Peyer's patch (tissue), 4 donors: ENCODE measurements at regions not wholly inside any gene's neighbourhood (a gene's known extent, or its start where the extent isn't known, plus 50 kb on each side); places are given as distances from the start of the nearest gene placed in this dataset.

Experiments
- DNase-seq, 3 donors: peaks; one replicate each; pipeline ENCODE4 v3.0.0-alpha.2; 2017 to 2019
- H3K27ac ChIP-seq, 4 donors: fragments of 200-600 bp; sonication (generic); one replicate each; pipeline ENCODE4 v1.5.1; 2016 to 2019
- H3K27me3 ChIP-seq, 2 donors: fragments of 200-600 bp; sonication (generic); one replicate each; pipeline ENCODE4 v1.5.1; 2019
- H3K36me3 ChIP-seq, 3 donors: fragments of 200-600 bp; sonication (generic); one replicate each; pipeline ENCODE4 v1.5.1; 2016 to 2019
- H3K4me1 ChIP-seq, 4 donors: fragments of 200-600 bp; sonication (generic); one replicate each; pipeline ENCODE4 v1.5.1; 2016 to 2019
- H3K4me3 ChIP-seq, 4 donors: fragments of 200-600 bp; sonication (generic); 1 replicate in 3 of 4; 2 replicates in 1 of 4; pipeline ENCODE4 v1.5.1; 2016 to 2019; ENCODE audit warnings: mild to moderate bottlenecking in 1 of 4
- H3K9me3 ChIP-seq, 4 donors: fragments of 200-600 bp; sonication (generic); one replicate each; pipeline ENCODE4 v1.5.1; 2016 to 2019; ENCODE audit warnings: mild to moderate bottlenecking in 1 of 4
- POLR2A ChIP-seq, 2 donors: fragments of 450-650 bp; IDR thresholded peaks; one replicate each; pipeline ENCODE4 v1.5.1; 2017; ENCODE audit warnings: antibody characterized with exemption in 2 of 2, mild to moderate bottlenecking in 2 of 2, moderate library complexity in 2 of 2
- TF ChIP-seq, protein P1 (sequence below), 6 experiments: fragments of 450-650 bp in 4 of 6; fragments of 200-600 bp in 2 of 6; sonication (generic) in 1 of 6; IDR thresholded peaks; one replicate each; pipeline ENCODE4 v1.5.1; 2017 to 2019; ENCODE audit warnings: antibody characterized with exemption in 6 of 6, mild to moderate bottlenecking in 3 of 6, moderate library complexity in 1 of 6

DNA sequence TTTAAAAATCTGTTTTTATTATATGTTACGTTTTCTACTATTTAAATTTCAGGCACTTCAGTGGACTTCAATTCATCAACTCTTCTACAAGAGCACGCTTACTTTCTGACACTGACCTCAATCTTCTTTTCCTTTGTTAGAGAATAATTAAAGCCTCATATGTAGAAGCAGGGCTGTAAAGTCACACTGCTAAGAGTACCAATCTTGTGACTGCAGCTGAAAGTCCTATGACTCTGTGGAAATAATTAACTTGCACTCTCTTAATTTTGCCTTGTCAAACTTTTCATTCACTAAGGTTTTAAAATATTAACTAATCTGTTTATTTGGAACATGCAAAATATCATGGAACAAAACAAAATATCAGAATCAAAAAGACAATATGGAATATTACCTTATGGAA, 498.1 kb downstream of the PCDH10 start:
- Histone ChIP-seq H3K9me3 (no peaks in the 10 kb centered on the region), H3K27ac (no peak overlapping the region), H3K36me3 (no peaks in the 10 kb centered on the region), H3K4me1 (no peaks in the 10 kb centered on the region), H3K27me3 (no peaks in the 10 kb centered on the region), H3K4me3 (no peak overlapping the region)
- no peak for TF ChIP-seq POLR2A (IDR thresholded peaks at IDR 0.05)
- TF ChIP-seq, protein P1, sequence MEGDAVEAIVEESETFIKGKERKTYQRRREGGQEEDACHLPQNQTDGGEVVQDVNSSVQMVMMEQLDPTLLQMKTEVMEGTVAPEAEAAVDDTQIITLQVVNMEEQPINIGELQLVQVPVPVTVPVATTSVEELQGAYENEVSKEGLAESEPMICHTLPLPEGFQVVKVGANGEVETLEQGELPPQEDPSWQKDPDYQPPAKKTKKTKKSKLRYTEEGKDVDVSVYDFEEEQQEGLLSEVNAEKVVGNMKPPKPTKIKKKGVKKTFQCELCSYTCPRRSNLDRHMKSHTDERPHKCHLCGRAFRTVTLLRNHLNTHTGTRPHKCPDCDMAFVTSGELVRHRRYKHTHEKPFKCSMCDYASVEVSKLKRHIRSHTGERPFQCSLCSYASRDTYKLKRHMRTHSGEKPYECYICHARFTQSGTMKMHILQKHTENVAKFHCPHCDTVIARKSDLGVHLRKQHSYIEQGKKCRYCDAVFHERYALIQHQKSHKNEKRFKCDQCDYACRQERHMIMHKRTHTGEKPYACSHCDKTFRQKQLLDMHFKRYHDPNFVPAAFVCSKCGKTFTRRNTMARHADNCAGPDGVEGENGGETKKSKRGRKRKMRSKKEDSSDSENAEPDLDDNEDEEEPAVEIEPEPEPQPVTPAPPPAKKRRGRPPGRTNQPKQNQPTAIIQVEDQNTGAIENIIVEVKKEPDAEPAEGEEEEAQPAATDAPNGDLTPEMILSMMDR (IDR thresholded peaks at IDR 0.05) = no peak
- no peak for DNase-seq

DNA sequence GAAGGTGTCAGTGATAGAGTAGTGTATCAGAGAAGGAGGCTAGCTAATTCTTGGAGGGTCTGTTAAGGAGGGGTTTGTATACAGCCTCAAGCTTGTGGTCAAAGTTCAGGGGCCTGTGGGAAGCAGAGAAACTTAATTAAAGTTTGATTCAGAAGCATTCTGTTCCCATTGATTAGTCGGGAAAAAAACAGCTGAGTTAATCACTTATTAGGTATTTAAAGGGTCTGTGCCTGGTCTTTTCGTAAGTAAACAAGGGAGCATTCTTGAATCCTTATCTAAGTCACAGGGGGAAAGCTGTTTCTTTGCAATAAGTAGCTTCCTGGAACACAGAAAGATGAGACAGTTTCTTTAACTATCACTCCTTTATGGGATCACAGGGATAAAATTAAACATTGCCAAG, 492.1 kb downstream of the PCDH10 start:
- Histone ChIP-seq H3K27me3 (no peaks in the 10 kb centered on the region), H3K36me3 (no peaks in the 10 kb centered on the region)
- DNase-seq = no peak

DNA sequence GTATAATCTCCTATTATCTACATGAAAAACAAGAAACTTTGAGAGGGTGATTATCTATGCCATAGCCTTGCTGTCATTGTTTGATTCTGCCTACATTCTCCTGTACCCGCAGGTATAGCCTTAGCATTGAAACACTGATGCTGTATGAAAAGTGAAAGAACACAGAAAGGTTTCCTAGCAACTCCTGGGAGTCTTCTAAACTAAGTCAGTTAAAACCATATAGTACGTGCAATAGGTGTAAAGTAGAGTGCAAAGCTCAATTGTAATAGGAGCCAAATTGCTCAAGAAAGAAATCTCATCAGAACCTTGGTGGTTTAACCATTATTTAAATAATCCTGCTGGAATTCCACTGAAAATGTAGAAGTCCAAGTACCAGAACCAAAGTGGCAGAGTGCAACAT, 489.7 kb downstream of the PCDH10 start:
- TF ChIP-seq POLR2A (IDR thresholded peaks at IDR 0.05) = no peak
- TF ChIP-seq, protein P1 (IDR thresholded peaks at IDR 0.05) = no peak

More for the DNA sequence above, 492.1 kb downstream of the PCDH10 start:
- Histone ChIP-seq H3K4me1 (no peaks in the 10 kb centered on the region), H3K27ac (no peak overlapping the region), H3K4me3 (no peak overlapping the region), H3K9me3 (no peaks in the 10 kb centered on the region)
- no peak for TF ChIP-seq POLR2A (IDR thresholded peaks at IDR 0.05)
- TF ChIP-seq, protein P1 (IDR thresholded peaks at IDR 0.05) = no peak

DNA sequence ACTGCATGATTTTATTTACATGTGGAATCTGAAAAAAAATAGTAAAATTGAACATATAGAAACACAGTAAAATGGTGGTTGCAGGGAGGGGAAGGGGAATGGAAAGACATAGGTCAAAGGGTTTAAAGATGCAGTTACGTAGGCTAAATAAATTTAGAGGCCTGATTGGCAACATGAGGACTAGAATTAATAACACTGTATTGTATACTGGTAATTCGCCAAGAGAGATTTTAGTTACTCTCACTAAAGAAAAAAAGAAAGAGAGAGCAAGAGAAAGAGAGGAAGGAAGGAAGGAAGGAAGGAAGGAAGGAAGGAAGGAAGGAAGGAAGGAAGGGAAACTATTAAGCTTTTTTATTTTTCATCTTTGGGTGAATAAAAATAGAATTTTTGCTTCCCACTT, 488.1 kb downstream of the PCDH10 start:
- TF ChIP-seq POLR2A (IDR thresholded peaks at IDR 0.05) = no peak
- TF ChIP-seq, protein P1 (IDR thresholded peaks at IDR 0.05) = no peak

More for the DNA sequence above, 489.7 kb downstream of the PCDH10 start:
- H3K4me1 ChIP-seq = no peaks in the 10 kb centered on the region
- H3K27me3 ChIP-seq = no peaks in the 10 kb centered on the region
- no peaks in the 10 kb centered on the region for H3K9me3 ChIP-seq
- no peak for DNase-seq
- no peak overlapping the region for H3K27ac ChIP-seq
- H3K36me3 ChIP-seq = no peaks in the 10 kb centered on the region
- H3K4me3 ChIP-seq = no peak overlapping the region

DNA sequence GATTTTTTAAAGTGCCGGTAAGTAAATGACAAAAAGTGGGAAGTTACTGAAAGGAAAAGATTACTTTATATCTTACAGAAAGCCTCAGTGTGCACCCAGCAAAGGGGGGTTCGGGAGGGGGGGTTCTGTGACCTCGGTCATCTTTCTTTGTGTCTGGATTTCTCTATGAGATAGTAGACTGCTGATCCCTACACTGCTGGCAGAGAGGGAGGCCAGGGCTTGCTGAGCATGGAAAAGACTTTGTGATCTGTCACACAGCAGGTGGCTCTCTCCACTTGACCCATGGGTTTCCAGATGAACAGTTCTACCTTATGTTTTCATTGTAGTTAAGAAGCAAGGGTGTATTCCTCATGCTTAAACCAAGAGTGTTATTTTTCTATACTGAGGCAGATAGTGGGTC, 475.6 kb downstream of the PCDH10 start:
- H3K4me3 ChIP-seq = no peak overlapping the region
- H3K9me3 ChIP-seq = no peaks in the 10 kb centered on the region
- TF ChIP-seq, protein P1 (IDR thresholded peaks at IDR 0.05) = no peak
- no peak for TF ChIP-seq POLR2A (IDR thresholded peaks at IDR 0.05)
- no peaks in the 10 kb centered on the region for H3K4me1 ChIP-seq
- H3K27ac ChIP-seq = no peak overlapping the region
- H3K36me3 ChIP-seq = no peaks in the 10 kb centered on the region
- no peak for DNase-seq
- no peaks in the 10 kb centered on the region for H3K27me3 ChIP-seq

More for the DNA sequence above, 488.1 kb downstream of the PCDH10 start:
- Histone ChIP-seq H3K27ac (no peak overlapping the region), H3K27me3 (no peaks in the 10 kb centered on the region), H3K36me3 (no peaks in the 10 kb centered on the region), H3K9me3 (no peaks in the 10 kb centered on the region), H3K4me1 (no peaks in the 10 kb centered on the region), H3K4me3 (no peak overlapping the region)
- DNase-seq = no peak

DNA sequence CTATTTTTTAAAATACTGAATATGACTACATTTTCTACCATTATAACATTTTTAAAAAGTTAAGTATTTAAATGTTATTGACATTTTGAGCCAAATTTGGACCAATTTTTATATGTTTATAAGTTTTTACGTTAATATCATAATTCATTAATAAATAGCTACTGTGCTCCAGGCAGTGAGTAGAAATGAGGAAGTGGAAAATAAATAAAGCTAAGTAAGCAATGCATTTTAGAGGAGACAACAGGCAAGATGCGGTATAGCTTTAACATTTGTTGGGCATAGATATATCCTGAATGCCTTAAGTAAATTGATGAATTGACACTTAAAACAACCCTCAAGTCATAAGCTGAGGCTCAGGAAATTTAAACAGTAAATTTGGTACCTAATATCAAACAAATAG, 474.8 kb downstream of the PCDH10 start:
- Histone ChIP-seq H3K27ac (no peak overlapping the region), H3K9me3 (no peaks in the 10 kb centered on the region), H3K36me3 (no peaks in the 10 kb centered on the region), H3K4me1 (no peaks in the 10 kb centered on the region), H3K4me3 (no peak overlapping the region), H3K27me3 (no peaks in the 10 kb centered on the region)
- no peak for DNase-seq
- TF ChIP-seq, protein P1 (IDR thresholded peaks at IDR 0.05) = no peak
- no peak for TF ChIP-seq POLR2A (IDR thresholded peaks at IDR 0.05)
